ENCODE measurements at regions not wholly inside any gene's neighbourhood (a gene's known extent, or its start where the extent isn't known, plus 50 kb on each side); places are given as distances from the start of the nearest gene placed in this dataset.

GRCh38 chr6:163948250-163948649 is 533.7 kb downstream of the QKI start:
- no peak overlapping the region for H3K4me3 ChIP-seq
- TF ChIP-seq CTCF (IDR thresholded peaks at IDR 0.05): no peak
- no peak for TF ChIP-seq POLR2A (IDR thresholded peaks at IDR 0.05)
- no peak for TF ChIP-seq POLR2AphosphoS5 (IDR thresholded peaks at IDR 0.05)
- no peak for TF ChIP-seq EP300 (IDR thresholded peaks at IDR 0.05)
- DNase-seq (ENCODE audit: low spot score in 2 of 2): no peak
- H3K27me3 ChIP-seq: no peaks in the 10 kb centered on the region
- no peaks in the 10 kb centered on the region for H3K9me3 ChIP-seq
- 84% methylated on average over 5 of the region's 5 CpGs for WGBS
- H3K27ac ChIP-seq: no peak overlapping the region
- H3K4me1 ChIP-seq: peaks cover 43% of the 10 kb centered on the region
- no peaks in the 10 kb centered on the region for H3K36me3 ChIP-seq

GRCh38 chr6:163947276-163947675 is 532.8 kb downstream of the QKI start:
- H3K9me3 ChIP-seq: no peaks in the 10 kb centered on the region
- DNase-seq (ENCODE audit: low spot score in 2 of 2): no peak
- no peak overlapping the region for H3K27ac ChIP-seq
- H3K4me3 ChIP-seq: no peak overlapping the region
- H3K4me1 ChIP-seq: peaks cover 49% of the 10 kb centered on the region
- H3K36me3 ChIP-seq: no peaks in the 10 kb centered on the region
- 87% methylated on average over 3 of the region's 3 CpGs for WGBS
- no peak for TF ChIP-seq POLR2A (IDR thresholded peaks at IDR 0.05)
- no peak for TF ChIP-seq CTCF (IDR thresholded peaks at IDR 0.05)
- no peaks in the 10 kb centered on the region for H3K27me3 ChIP-seq

GRCh38 chr6:163946437-163946836 is 531.9 kb downstream of the QKI start:
- H3K9me3 ChIP-seq: no peaks in the 10 kb centered on the region
- H3K4me3 ChIP-seq: no peak overlapping the region

GRCh38 chr6:163945808-163946207 is 531.3 kb downstream of the QKI start:
- Histone ChIP-seq H3K9me3 (no peaks in the 10 kb centered on the region), H3K4me3 (no peak overlapping the region), H3K27me3 (no peaks in the 10 kb centered on the region), H3K4me1 (peaks cover 63% of the 10 kb centered on the region), H3K36me3 (no peaks in the 10 kb centered on the region), H3K27ac (peak overlapping the region; percentile 8)
- no peak for DNase-seq (ENCODE audit: low spot score in 2 of 2)
- 58% methylated on average over 7 of the region's 7 CpGs for WGBS
- TF ChIP-seq CTCF (IDR thresholded peaks at IDR 0.05): no peak
- TF ChIP-seq EP300 (IDR thresholded peaks at IDR 0.05): no peak
- no peak for TF ChIP-seq POLR2A (IDR thresholded peaks at IDR 0.05)
- no peak for TF ChIP-seq POLR2AphosphoS5 (IDR thresholded peaks at IDR 0.05)

More at GRCh38 chr6:163946437-163946836, 531.9 kb downstream of the QKI start:
- no peaks in the 10 kb centered on the region for H3K36me3 ChIP-seq
- WGBS: 55% methylated on average over 7 of the region's 7 CpGs
- H3K27me3 ChIP-seq: no peaks in the 10 kb centered on the region
- peak overlapping the region; percentile 6 for H3K27ac ChIP-seq
- TF ChIP-seq CTCF (IDR thresholded peaks at IDR 0.05) (no peak), POLR2AphosphoS5 (IDR thresholded peaks at IDR 0.05) (no peak), POLR2A (IDR thresholded peaks at IDR 0.05) (no peak), EP300 (IDR thresholded peaks at IDR 0.05) (no peak)
- no peak for DNase-seq (ENCODE audit: low spot score in 2 of 2)
- peaks cover 57% of the 10 kb centered on the region for H3K4me1 ChIP-seq

GRCh38 chr6:163944897-163945296 is 530.4 kb downstream of the QKI start:
- DNase-seq (ENCODE audit: low spot score in 2 of 2): no peak
- WGBS: 80% methylated on average over 11 of the region's 11 CpGs
- H3K4me1 ChIP-seq: peaks cover 65% of the 10 kb centered on the region
- H3K27ac ChIP-seq: no peak overlapping the region
- H3K9me3 ChIP-seq: no peaks in the 10 kb centered on the region
- no peak overlapping the region for H3K4me3 ChIP-seq
- no peak for TF ChIP-seq POLR2A (IDR thresholded peaks at IDR 0.05)
- TF ChIP-seq POLR2AphosphoS5 (IDR thresholded peaks at IDR 0.05): no peak
- TF ChIP-seq CTCF (IDR thresholded peaks at IDR 0.05): no peak
- TF ChIP-seq EP300 (IDR thresholded peaks at IDR 0.05): no peak
- H3K36me3 ChIP-seq: no peaks in the 10 kb centered on the region
- no peaks in the 10 kb centered on the region for H3K27me3 ChIP-seq
